Spleen (tissue), 7 donors: ENCODE measurements at regions not wholly inside any gene's neighbourhood (a gene's known extent, or its start where the extent isn't known, plus 50 kb on each side); places are given as distances from the start of the nearest gene placed in this dataset.

Source experiments
- CTCF ChIP-seq, 11 experiments: fragments of 200-600 bp in 7 of 11; fragments of 450-650 bp in 4 of 11; sonication (generic) in 4 of 11; IDR thresholded peaks in 8 of 11; conservative IDR thresholded peaks in 3 of 11; 1 replicate in 7 of 11; 2 replicates in 4 of 11; pipeline versions ENCODE4 v1.4.0 to v1.8.0; 2016 to 2021; ENCODE audit warnings: antibody characterized with exemption in 11 of 11, inconsistent platforms in 4 of 11, mild to moderate bottlenecking in 1 of 11
- POLR2AphosphoS5 ChIP-seq, 3 donors: sonication (generic); formaldehyde crosslinking; IDR thresholded peaks; one replicate each; pipeline ENCODE4 v1.5.1; 2017; ENCODE audit warnings: antibody characterized with exemption in 3 of 3
- donor health status: DM: no; HTN: no; CAD: no; lungs with moderate emphysema.
- donor health status: DM: no; HTN: no; CAD: no.
- donor health status: DM: no; HTN: no; CAD: no.

GRCh38 chr14:98167705-98168104 lies 1104.3 kb downstream of the BCL11B start:
- TF ChIP-seq CTCF (IDR thresholded peaks at IDR 0.05 in 8 of 11, conservative IDR thresholded peaks at IDR 0.05 in 3 of 11) = no peak
- TF ChIP-seq POLR2AphosphoS5 (IDR thresholded peaks at IDR 0.05) = no peak
